ENCODE measurements at regions not wholly inside any gene's neighbourhood (a gene's known extent, or its start where the extent isn't known, plus 50 kb on each side); places are given as distances from the start of the nearest gene placed in this dataset.

GRCh38 chrX:7759830-7760229, 83.1 kb upstream of the VCX start:
- H3K9me2 ChIP-seq (replicated peaks; ENCODE audit: control insufficient read depth, low read length), result no peaks in the 10 kb centered on the region
- TF ChIP-seq CTCF (IDR thresholded peaks at IDR 0.05; ENCODE audit: low read depth, low read length, poor library complexity, severe bottlenecking), result no peak
- TF ChIP-seq EZH2phosphoT487 (IDR thresholded peaks at IDR 0.05; ENCODE audit: borderline replicate concordance, low read length), result no peak
- H3K36me3 ChIP-seq (ENCODE audit: control insufficient read depth, low read length), result no peaks in the 10 kb centered on the region
- H3K9me3 ChIP-seq (ENCODE audit: control insufficient read depth, insufficient read depth, low read length), result peaks cover 3% of the 10 kb centered on the region; the same call in 1 of the 2 replicates
- H3K27me3 ChIP-seq (ENCODE audit: control insufficient read depth, low read length), result no peaks in the 10 kb centered on the region
- no peak overlapping the region for H3K4me3 ChIP-seq (ENCODE audit: low read length)
- H3K4me1 ChIP-seq (ENCODE audit: control insufficient read depth, low read length), result no peaks in the 10 kb centered on the region
- H3K4me2 ChIP-seq (ENCODE audit: low read length), result no peak overlapping the region
- no peaks in the 10 kb centered on the region for H3F3A ChIP-seq (ENCODE audit: control insufficient read depth, insufficient read depth)
- no peaks in the 10 kb centered on the region for H3K79me2 ChIP-seq (ENCODE audit: control insufficient read depth, low read length)
- H4K20me1 ChIP-seq (ENCODE audit: control insufficient read depth, insufficient read depth, low read depth, low read length), result no peaks in the 10 kb centered on the region
- no peak overlapping the region for H3K27ac ChIP-seq (ENCODE audit: low read depth, low read length)

- no peak overlapping the region for H3K27ac ChIP-seq (ENCODE audit: low read depth, low read length)
Measured at GRCh38 chrX:7746856-7747255, 96.1 kb upstream of the VCX start.

GRCh38 chrX:7730071-7730470, 112.9 kb upstream of the VCX start:
- no peaks in the 10 kb centered on the region for H3K9me2 ChIP-seq (replicated peaks; ENCODE audit: control insufficient read depth, low read length)
- H4K20me1 ChIP-seq (ENCODE audit: control insufficient read depth, insufficient read depth, low read depth, low read length), result no peaks in the 10 kb centered on the region
- no peak overlapping the region for H3K4me3 ChIP-seq (ENCODE audit: low read length)
- TF ChIP-seq CTCF (IDR thresholded peaks at IDR 0.05; ENCODE audit: low read depth, low read length, poor library complexity, severe bottlenecking) (no peak), EZH2phosphoT487 (IDR thresholded peaks at IDR 0.05; ENCODE audit: borderline replicate concordance, low read length) (no peak)
- H3K27ac ChIP-seq (ENCODE audit: low read depth, low read length), result no peak overlapping the region
- no peaks in the 10 kb centered on the region for H3K27me3 ChIP-seq (ENCODE audit: control insufficient read depth, low read length)
- H3K4me1 ChIP-seq (ENCODE audit: control insufficient read depth, low read length), result peaks cover 6% of the 10 kb centered on the region
- H3K4me2 ChIP-seq (ENCODE audit: low read length), result no peak overlapping the region
- H3F3A ChIP-seq (ENCODE audit: control insufficient read depth, insufficient read depth), result no peaks in the 10 kb centered on the region
- H3K79me2 ChIP-seq (ENCODE audit: control insufficient read depth, low read length), result no peaks in the 10 kb centered on the region
- no peaks in the 10 kb centered on the region for H3K9me3 ChIP-seq (ENCODE audit: control insufficient read depth, insufficient read depth, low read length)
- no peaks in the 10 kb centered on the region for H3K36me3 ChIP-seq (ENCODE audit: control insufficient read depth, low read length)

More at GRCh38 chrX:7746856-7747255, 96.1 kb upstream of the VCX start:
- Histone ChIP-seq H3K9me3 (ENCODE audit: control insufficient read depth, insufficient read depth, low read length) (no peaks in the 10 kb centered on the region), H3K4me3 (ENCODE audit: low read length) (no peak overlapping the region), H4K20me1 (ENCODE audit: control insufficient read depth, insufficient read depth, low read depth, low read length) (no peaks in the 10 kb centered on the region), H3K79me2 (ENCODE audit: control insufficient read depth, low read length) (no peaks in the 10 kb centered on the region), H3K27me3 (ENCODE audit: control insufficient read depth, low read length) (no peaks in the 10 kb centered on the region), H3K4me2 (ENCODE audit: low read length) (no peak overlapping the region), H3F3A (ENCODE audit: control insufficient read depth, insufficient read depth) (no peaks in the 10 kb centered on the region), H3K9me2 (replicated peaks; ENCODE audit: control insufficient read depth, low read length) (no peaks in the 10 kb centered on the region), H3K36me3 (ENCODE audit: control insufficient read depth, low read length) (no peaks in the 10 kb centered on the region), H3K4me1 (ENCODE audit: control insufficient read depth, low read length) (peaks cover 22% of the 10 kb centered on the region)
- no peak for TF ChIP-seq EZH2phosphoT487 (IDR thresholded peaks at IDR 0.05; ENCODE audit: borderline replicate concordance, low read length)
- TF ChIP-seq CTCF (IDR thresholded peaks at IDR 0.05; ENCODE audit: low read depth, low read length, poor library complexity, severe bottlenecking), result no peak

Data from DOHH2 (cell line).